Nephron (organoid): ENCODE measurements at regions not wholly inside any gene's neighbourhood (a gene's known extent, or its start where the extent isn't known, plus 50 kb on each side); places are given as distances from the start of the nearest gene placed in this dataset.

Experiments used
- H3K27ac Mint-ChIP-seq, 3 experiments: 2 replicates each; pipeline ENCODE4 v1.8.0; 2020; ENCODE audit warnings: mixed read lengths in 3 of 3, mild to moderate bottlenecking in 2 of 3, moderate library complexity in 1 of 3
- H3K27me3 Mint-ChIP-seq: 2 replicates; pipeline ENCODE4 v1.8.0; 2021; ENCODE audit warnings: low read depth, mild to moderate bottlenecking, moderate library complexity, mixed read lengths
- H3K36me3 Mint-ChIP-seq: 2 replicates; pipeline ENCODE4 v1.8.0; 2020; ENCODE audit warnings: low read depth, mixed read lengths
- H3K4me1 Mint-ChIP-seq: 2 replicates; pipeline ENCODE4 v1.8.0; 2020; ENCODE audit warnings: mixed read lengths
- H3K4me3 Mint-ChIP-seq, 3 experiments: 2 replicates each; pipeline ENCODE4 v1.8.0; 2020; ENCODE audit warnings: mild to moderate bottlenecking in 3 of 3, mixed read lengths in 3 of 3, moderate library complexity in 2 of 3
- H3K9me3 Mint-ChIP-seq: 2 replicates; pipeline ENCODE4 v1.8.0; 2020; ENCODE audit warnings: mixed read lengths
- TF ChIP-seq, protein P1 (sequence below), 3 experiments: fragments of 200-600 bp; sonication (generic); IDR thresholded peaks; one replicate each; pipeline ENCODE4 v1.5.0; 2021; ENCODE audit warnings: antibody characterized with exemption in 3 of 3; ENCODE audit not compliant: unreplicated experiment in 3 of 3

DNA sequence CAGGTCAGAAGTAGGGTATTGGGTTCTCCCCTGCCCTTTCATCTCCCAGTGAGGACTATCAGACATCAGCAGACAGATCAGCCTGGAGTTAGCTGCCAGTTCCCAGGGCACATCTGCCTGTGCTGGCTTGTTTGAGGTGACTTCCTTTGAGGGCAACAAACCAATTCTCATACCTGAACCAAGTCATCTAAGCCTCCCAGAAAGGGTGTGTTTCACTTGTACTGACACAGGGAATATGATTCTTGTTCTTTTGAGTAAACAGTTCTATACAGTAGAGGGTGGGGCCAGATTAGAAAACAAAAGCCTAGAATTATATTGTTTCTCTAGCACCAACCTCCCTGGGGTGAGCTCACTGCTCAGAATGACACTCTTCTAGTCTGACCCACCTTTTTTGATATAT is 591.9 kb downstream of the SLC4A3 start:
- Mint-ChIP-seq H3K36me3 (no peaks in the 10 kb centered on the region), H3K27ac (no peak overlapping the region), H3K4me1 (peaks cover 56% of the 10 kb centered on the region), H3K4me3 (no peak overlapping the region), H3K9me3 (no peaks in the 10 kb centered on the region), H3K27me3 (peaks cover 4% of the 10 kb centered on the region)
- TF ChIP-seq, protein P1, sequence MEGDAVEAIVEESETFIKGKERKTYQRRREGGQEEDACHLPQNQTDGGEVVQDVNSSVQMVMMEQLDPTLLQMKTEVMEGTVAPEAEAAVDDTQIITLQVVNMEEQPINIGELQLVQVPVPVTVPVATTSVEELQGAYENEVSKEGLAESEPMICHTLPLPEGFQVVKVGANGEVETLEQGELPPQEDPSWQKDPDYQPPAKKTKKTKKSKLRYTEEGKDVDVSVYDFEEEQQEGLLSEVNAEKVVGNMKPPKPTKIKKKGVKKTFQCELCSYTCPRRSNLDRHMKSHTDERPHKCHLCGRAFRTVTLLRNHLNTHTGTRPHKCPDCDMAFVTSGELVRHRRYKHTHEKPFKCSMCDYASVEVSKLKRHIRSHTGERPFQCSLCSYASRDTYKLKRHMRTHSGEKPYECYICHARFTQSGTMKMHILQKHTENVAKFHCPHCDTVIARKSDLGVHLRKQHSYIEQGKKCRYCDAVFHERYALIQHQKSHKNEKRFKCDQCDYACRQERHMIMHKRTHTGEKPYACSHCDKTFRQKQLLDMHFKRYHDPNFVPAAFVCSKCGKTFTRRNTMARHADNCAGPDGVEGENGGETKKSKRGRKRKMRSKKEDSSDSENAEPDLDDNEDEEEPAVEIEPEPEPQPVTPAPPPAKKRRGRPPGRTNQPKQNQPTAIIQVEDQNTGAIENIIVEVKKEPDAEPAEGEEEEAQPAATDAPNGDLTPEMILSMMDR (IDR thresholded peaks at IDR 0.05; ENCODE audit: unreplicated experiment in 3 of 3) = no peak

DNA sequence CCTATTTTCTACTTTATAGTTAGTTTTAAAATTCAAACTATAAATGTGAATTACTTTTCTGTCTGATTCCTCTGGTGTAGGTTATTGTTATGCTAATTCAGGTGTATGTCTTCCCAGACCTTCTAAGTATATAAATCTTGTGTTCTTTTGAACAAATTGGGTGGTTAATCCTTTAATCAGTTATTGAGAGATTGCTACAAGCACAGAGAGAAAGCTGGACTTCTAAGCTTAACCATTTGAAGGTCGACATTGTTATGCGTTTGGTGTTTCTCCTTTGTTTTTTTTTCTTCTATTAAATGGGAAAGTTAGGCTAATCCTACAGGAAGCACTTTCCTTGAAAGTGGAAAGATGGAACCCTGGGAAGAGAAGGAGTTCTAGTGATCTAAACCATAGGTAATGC is 592.6 kb downstream of the SLC4A3 start:
- Mint-ChIP-seq H3K36me3 (no peaks in the 10 kb centered on the region), H3K4me3 (no peak overlapping the region), H3K4me1 (peaks cover 62% of the 10 kb centered on the region), H3K27me3 (peaks cover 4% of the 10 kb centered on the region), H3K27ac (no peak overlapping the region), H3K9me3 (no peaks in the 10 kb centered on the region)
- TF ChIP-seq, protein P1 (IDR thresholded peaks at IDR 0.05; ENCODE audit: unreplicated experiment in 3 of 3) = no peak

DNA sequence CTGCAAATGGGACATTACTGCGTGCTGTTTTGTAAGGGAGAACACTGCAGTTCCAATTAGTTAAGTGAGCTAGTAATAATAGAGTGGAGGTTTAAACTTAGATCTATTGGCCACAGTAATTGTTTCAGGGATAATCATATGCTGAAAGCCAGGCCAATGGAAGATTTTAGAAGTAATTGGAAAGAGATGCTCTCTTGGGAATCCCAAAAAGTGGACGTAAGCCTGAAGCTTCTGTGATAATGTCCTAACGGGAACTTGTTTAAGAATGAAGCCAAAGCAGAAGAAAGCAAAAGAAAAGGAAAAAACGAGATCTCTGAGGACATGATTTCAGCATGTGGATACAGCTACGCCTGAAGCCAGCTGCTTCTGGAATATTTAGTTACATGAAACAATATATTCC is 594.6 kb downstream of the SLC4A3 start:
- Mint-ChIP-seq H3K9me3 (no peaks in the 10 kb centered on the region), H3K4me1 (peaks cover 60% of the 10 kb centered on the region), H3K27me3 (peaks cover 4% of the 10 kb centered on the region), H3K4me3 (no peak overlapping the region), H3K36me3 (no peaks in the 10 kb centered on the region), H3K27ac (peak overlapping the region in 1 of 3 experiments; percentile 52)
- TF ChIP-seq, protein P1 (IDR thresholded peaks at IDR 0.05; ENCODE audit: unreplicated experiment in 3 of 3) = no peak

DNA sequence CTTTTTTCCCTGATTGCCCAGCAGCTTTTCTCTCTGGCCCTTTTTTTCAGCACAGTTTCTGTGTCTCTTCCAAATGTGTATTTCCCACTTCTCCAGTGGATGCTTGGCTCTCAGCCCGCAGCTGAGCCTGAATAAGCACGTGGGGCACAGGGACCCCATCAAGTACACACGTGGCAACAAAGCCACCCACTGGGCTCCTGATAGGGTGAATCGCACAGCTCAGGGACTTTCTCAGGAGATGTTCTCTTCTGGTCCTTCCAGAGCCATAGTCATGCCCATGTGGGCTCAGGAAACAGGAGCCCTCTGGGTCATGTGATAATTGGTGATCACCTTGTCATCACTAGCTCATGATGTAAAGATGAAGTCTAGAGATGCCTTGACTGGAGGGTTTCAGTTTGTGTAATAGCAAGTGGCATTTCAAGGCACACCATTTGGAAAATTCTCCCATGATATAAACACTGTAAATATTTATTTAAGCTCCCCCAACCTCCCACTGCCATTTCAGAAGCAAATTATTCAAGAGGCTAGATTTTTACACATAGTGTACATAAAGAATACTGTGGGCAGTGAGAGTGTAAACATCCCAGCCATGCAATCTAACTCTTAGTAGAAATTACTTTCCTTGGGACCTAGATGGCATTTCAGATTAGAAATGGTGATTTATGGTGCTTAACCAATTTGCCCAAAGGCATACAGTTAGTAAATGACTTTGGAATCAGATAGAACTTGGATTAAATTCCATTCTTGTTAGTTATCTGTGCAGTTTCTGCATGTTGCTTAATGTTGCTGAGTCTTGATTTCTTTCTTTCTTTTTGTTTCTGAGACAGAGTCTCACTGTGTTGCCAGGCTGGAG is 597.5 kb downstream of the SLC4A3 start:
- Mint-ChIP-seq H3K27ac (peak overlapping the region; percentile 36 to 66 (median 58)), H3K36me3 (no peaks in the 10 kb centered on the region), H3K4me1 (peaks cover 61% of the 10 kb centered on the region), H3K9me3 (no peaks in the 10 kb centered on the region), H3K4me3 (no peak overlapping the region), H3K27me3 (no peaks in the 10 kb centered on the region)
- TF ChIP-seq, protein P1 (IDR thresholded peaks at IDR 0.05; ENCODE audit: unreplicated experiment in 3 of 3) = no peak

DNA sequence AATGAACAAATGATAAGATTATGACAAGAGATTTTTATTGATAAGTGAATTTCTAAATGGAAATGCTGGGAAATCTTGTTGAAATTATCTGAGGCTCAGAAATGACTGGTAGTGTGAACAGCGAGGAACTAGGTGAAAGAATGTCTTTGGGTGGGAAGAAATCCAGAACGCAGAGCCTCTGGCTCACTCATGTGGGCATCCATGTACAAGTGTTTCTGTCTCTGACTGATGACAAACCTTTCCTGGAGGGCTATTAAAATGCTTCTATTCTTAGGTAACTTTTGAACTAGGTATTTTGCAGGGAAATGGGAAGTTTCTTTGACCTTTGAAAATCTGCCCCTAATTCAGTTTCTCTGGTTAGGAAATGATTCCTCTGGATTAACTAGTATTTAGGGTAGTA is 598.6 kb downstream of the SLC4A3 start:
- Mint-ChIP-seq H3K36me3 (no peaks in the 10 kb centered on the region), H3K4me1 (peaks cover 56% of the 10 kb centered on the region), H3K9me3 (no peaks in the 10 kb centered on the region), H3K27ac (peak overlapping the region in 2 of 3 experiments; percentile 8 to 29), H3K4me3 (no peak overlapping the region), H3K27me3 (no peaks in the 10 kb centered on the region)
- TF ChIP-seq, protein P1 (IDR thresholded peaks at IDR 0.05; ENCODE audit: unreplicated experiment in 3 of 3) = no peak

DNA sequence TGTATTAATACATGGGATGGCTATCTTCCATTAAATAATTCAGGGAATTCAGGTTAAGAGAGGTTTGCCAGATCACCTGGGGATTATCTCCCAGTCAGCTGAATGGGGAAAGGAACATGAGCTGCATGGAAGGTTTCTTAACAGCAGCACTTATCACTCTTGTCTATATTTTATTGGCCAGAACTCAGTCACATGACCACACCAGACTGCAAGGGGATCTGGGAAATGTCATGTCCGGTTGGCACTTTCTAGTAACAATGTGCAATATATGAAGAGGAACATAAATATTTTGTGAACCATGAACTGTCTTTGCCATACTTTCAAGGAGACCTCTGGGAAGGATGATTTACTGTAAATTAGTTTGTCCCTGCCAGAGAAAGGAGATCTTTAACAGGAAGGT is 599.1 kb downstream of the SLC4A3 start:
- TF ChIP-seq, protein P1 (IDR thresholded peaks at IDR 0.05; ENCODE audit: unreplicated experiment in 3 of 3) = no peak
- Mint-ChIP-seq H3K27ac (peak overlapping the region in 2 of 3 experiments; percentile 8 to 43), H3K27me3 (no peaks in the 10 kb centered on the region), H3K9me3 (no peaks in the 10 kb centered on the region), H3K36me3 (no peaks in the 10 kb centered on the region), H3K4me3 (no peak overlapping the region), H3K4me1 (peaks cover 56% of the 10 kb centered on the region)
